OCI-LY3 (cell line): ENCODE measurements at regions not wholly inside any gene's neighbourhood (a gene's known extent, or its start where the extent isn't known, plus 50 kb on each side); places are given as distances from the start of the nearest gene placed in this dataset.

ENCODE experiments used
- EZH2phosphoT487 ChIP-seq: fragments of 200-600 bp; shearing (Covaris generic); IDR thresholded peaks from 2 replicates; pipeline ENCODE4 v1.6.1; 2018; ENCODE audit warnings: antibody characterized with exemption, mixed run types, low read depth
- TF ChIP-seq, protein P1 (sequence below): fragments of 200-600, 300-600 bp; sonication (generic); IDR thresholded peaks from 2 replicates; pipeline ENCODE4 v1.5.1; 2014; ENCODE audit warnings: antibody characterized with exemption, low read length, low read depth

DNA sequence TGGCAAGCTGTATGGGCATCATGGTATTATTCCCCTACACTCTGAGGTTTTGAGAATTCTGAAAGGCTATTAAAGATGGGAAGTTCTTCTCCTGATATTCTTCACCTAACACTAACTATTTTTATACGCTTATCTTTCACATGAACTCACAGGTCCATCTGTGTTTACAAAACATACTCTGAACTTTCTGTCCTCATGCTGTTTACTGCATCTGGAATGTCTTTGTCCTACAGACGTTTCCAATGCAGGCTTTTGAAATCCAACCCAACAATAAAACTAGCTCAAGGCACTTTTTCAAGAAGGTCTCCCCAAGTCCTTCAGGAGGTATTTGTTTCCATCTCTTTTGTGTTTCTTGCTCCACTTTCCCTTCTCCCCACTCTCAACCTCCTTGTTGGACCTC lies 60.5 kb upstream of the MLIP start:
- TF ChIP-seq, protein P1, sequence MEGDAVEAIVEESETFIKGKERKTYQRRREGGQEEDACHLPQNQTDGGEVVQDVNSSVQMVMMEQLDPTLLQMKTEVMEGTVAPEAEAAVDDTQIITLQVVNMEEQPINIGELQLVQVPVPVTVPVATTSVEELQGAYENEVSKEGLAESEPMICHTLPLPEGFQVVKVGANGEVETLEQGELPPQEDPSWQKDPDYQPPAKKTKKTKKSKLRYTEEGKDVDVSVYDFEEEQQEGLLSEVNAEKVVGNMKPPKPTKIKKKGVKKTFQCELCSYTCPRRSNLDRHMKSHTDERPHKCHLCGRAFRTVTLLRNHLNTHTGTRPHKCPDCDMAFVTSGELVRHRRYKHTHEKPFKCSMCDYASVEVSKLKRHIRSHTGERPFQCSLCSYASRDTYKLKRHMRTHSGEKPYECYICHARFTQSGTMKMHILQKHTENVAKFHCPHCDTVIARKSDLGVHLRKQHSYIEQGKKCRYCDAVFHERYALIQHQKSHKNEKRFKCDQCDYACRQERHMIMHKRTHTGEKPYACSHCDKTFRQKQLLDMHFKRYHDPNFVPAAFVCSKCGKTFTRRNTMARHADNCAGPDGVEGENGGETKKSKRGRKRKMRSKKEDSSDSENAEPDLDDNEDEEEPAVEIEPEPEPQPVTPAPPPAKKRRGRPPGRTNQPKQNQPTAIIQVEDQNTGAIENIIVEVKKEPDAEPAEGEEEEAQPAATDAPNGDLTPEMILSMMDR: no peak
- TF ChIP-seq EZH2phosphoT487: no peak
